Subcutaneous abdominal adipose tissue (tissue), 5 donors: ENCODE measurements at regions not wholly inside any gene's neighbourhood (a gene's known extent, or its start where the extent isn't known, plus 50 kb on each side); places are given as distances from the start of the nearest gene placed in this dataset.
"Not testable (repeated sequence)": the region's sequence is repeated elsewhere in the genome, so short reads cannot be mapped to it uniquely, and the experiment has no call there.

Experiments used
- H3K27ac ChIP-seq: one replicate; pipeline ENCODE4 v1.7.0; 2013; ENCODE audit warnings: low read depth, mild to moderate bottlenecking, inconsistent platforms, low read length, moderate library complexity
- H3K27me3 ChIP-seq, 5 donors: one replicate each; pipeline ENCODE4 v1.7.0; 2013; ENCODE audit warnings: low read length in 5 of 5, inconsistent platforms in 1 of 5; ENCODE audit not compliant: control insufficient read depth in 5 of 5, insufficient read depth in 4 of 5
- H3K36me3 ChIP-seq, 5 donors: one replicate each; pipeline ENCODE4 v1.7.0; 2013; ENCODE audit warnings: low read length in 5 of 5; ENCODE audit not compliant: control insufficient read depth in 5 of 5, insufficient read depth in 5 of 5
- H3K4me1 ChIP-seq, 5 donors: one replicate each; pipeline ENCODE4 v1.7.0; 2013; ENCODE audit warnings: low read length in 5 of 5, mild to moderate bottlenecking in 3 of 5, moderate library complexity in 1 of 5; ENCODE audit not compliant: control insufficient read depth in 5 of 5, insufficient read depth in 5 of 5
- H3K4me3 ChIP-seq, 5 donors: one replicate each; pipeline ENCODE4 v1.7.0; 2013; ENCODE audit warnings: low read length in 5 of 5, low read depth in 1 of 5
- H3K9ac ChIP-seq, 5 donors: one replicate each; pipeline ENCODE4 v1.7.0; 2013; ENCODE audit warnings: low read length in 5 of 5, mild to moderate bottlenecking in 4 of 5, moderate library complexity in 3 of 5
- H3K9me3 ChIP-seq, 5 donors: one replicate each; pipeline ENCODE4 v1.7.0; 2013; ENCODE audit warnings: low read length in 5 of 5; ENCODE audit not compliant: control insufficient read depth in 5 of 5
- donor health status: healthy.
- donor health status: healthy.
- donor health status: healthy.
- donor health status: healthy.
- donor health status: healthy.

- not testable (repeated sequence) for H3K4me1 ChIP-seq, H3K9me3 ChIP-seq, H3K36me3 ChIP-seq
Measured at GRCh38 chr20:51997281-51997936, 194.2 kb downstream of the ZFP64 start.

GRCh38 chr20:51995551-51995951 lies 193.2 kb upstream of the SALL4 start:
- Histone ChIP-seq H3K9ac (no peak overlapping the region), H3K27ac (no peak overlapping the region), H3K36me3 (no peaks in the 10 kb centered on the region), H3K9me3 (no peaks in the 10 kb centered on the region), H3K4me3 (no peak overlapping the region), H3K27me3 (no peaks in the 10 kb centered on the region), H3K4me1 (peaks cover 0 to 7% (median 0%) of the 10 kb centered on the region in 5 donors)

More at GRCh38 chr20:51997281-51997936, 194.2 kb downstream of the ZFP64 start:
- not testable (repeated sequence) for H3K27me3 ChIP-seq, H3K27ac ChIP-seq, H3K4me3 ChIP-seq, H3K9ac ChIP-seq

GRCh38 chr20:51994751-51995417 lies 192.6 kb upstream of the SALL4 start:
- Histone ChIP-seq H3K27ac (no peak overlapping the region), H3K27me3 (no peaks in the 10 kb centered on the region), H3K9me3 (no peaks in the 10 kb centered on the region), H3K9ac (no peak overlapping the region), H3K4me1 (peaks cover 0 to 7% (median 0%) of the 10 kb centered on the region in 5 donors), H3K4me3 (no peak overlapping the region), H3K36me3 (no peaks in the 10 kb centered on the region)

- Histone ChIP-seq H3K9me3 (no peaks in the 10 kb centered on the region), H3K9ac (no peak overlapping the region), H3K36me3 (no peaks in the 10 kb centered on the region), H3K27ac (no peak overlapping the region), H3K4me3 (no peak overlapping the region), H3K4me1 (peaks cover 2 to 11% (median 7%) of the 10 kb centered on the region in 5 donors), H3K27me3 (no peaks in the 10 kb centered on the region)
Measured at GRCh38 chr20:51987812-51988211, 185.5 kb upstream of the SALL4 start.

GRCh38 chr20:51985013-51985415 lies 182.7 kb upstream of the SALL4 start:
- Histone ChIP-seq H3K9me3 (no peaks in the 10 kb centered on the region), H3K27me3 (no peaks in the 10 kb centered on the region), H3K4me3 (no peak overlapping the region), H3K9ac (peak overlapping the region in 1 of 5 donors; percentile 68), H3K4me1 (peaks cover 2 to 11% (median 7%) of the 10 kb centered on the region in 5 donors), H3K36me3 (no peaks in the 10 kb centered on the region), H3K27ac (peak overlapping the region; percentile 59)

- Histone ChIP-seq H3K9ac (no peak overlapping the region), H3K27me3 (no peaks in the 10 kb centered on the region), H3K4me3 (no peak overlapping the region), H3K9me3 (peaks cover 0 to 7% (median 2%) of the 10 kb centered on the region in 5 donors), H3K4me1 (peaks cover 2 to 8% (median 5%) of the 10 kb centered on the region in 5 donors), H3K36me3 (no peaks in the 10 kb centered on the region), H3K27ac (no peak overlapping the region)
Measured at GRCh38 chr20:51980277-51980676, 178.0 kb upstream of the SALL4 start.

- no peaks in the 10 kb centered on the region for H3K36me3 ChIP-seq
- H3K27ac ChIP-seq: no peak overlapping the region
- H3K9ac ChIP-seq: no peak overlapping the region
- no peak overlapping the region for H3K4me3 ChIP-seq
- H3K4me1 ChIP-seq: no peaks in the 10 kb centered on the region
- no peaks in the 10 kb centered on the region for H3K27me3 ChIP-seq
- H3K9me3 ChIP-seq: peaks cover 0 to 7% (median 2%) of the 10 kb centered on the region in 5 donors
Measured at GRCh38 chr20:51979226-51979625, 176.9 kb upstream of the SALL4 start.

- Histone ChIP-seq H3K9ac (no peak overlapping the region), H3K27me3 (no peaks in the 10 kb centered on the region), H3K36me3 (no peaks in the 10 kb centered on the region), H3K9me3 (peaks cover 0 to 7% (median 2%) of the 10 kb centered on the region in 5 donors), H3K4me1 (no peaks in the 10 kb centered on the region), H3K27ac (no peak overlapping the region), H3K4me3 (no peak overlapping the region)
Measured at GRCh38 chr20:51978070-51978501, 175.8 kb upstream of the SALL4 start.

GRCh38 chr20:51972056-51972455 lies 169.7 kb upstream of the SALL4 start:
- no peaks in the 10 kb centered on the region for H3K9me3 ChIP-seq
- no peaks in the 10 kb centered on the region for H3K4me1 ChIP-seq
- no peak overlapping the region for H3K27ac ChIP-seq
- H3K4me3 ChIP-seq: no peak overlapping the region
- no peaks in the 10 kb centered on the region for H3K36me3 ChIP-seq
- H3K27me3 ChIP-seq: no peaks in the 10 kb centered on the region
- H3K9ac ChIP-seq: no peak overlapping the region

- no peaks in the 10 kb centered on the region for H3K9me3 ChIP-seq
- no peaks in the 10 kb centered on the region for H3K4me1 ChIP-seq
- no peak overlapping the region for H3K4me3 ChIP-seq
- no peaks in the 10 kb centered on the region for H3K36me3 ChIP-seq
- H3K9ac ChIP-seq: no peak overlapping the region
- no peaks in the 10 kb centered on the region for H3K27me3 ChIP-seq
- no peak overlapping the region for H3K27ac ChIP-seq
Measured at GRCh38 chr20:51970858-51971257, 168.5 kb upstream of the SALL4 start.
